Left lung (tissue), 4 donors: ENCODE measurements at regions not wholly inside any gene's neighbourhood (a gene's known extent, or its start where the extent isn't known, plus 50 kb on each side); places are given as distances from the start of the nearest gene placed in this dataset.

Experiments used
- ATAC-seq: fragments of 200-7000 bp; cut with Tn5 transposase; one replicate; pipeline ENCODE4 v1.9.1; 2020; ENCODE audit warnings: moderate library complexity
- DNase-seq, 4 donors: peaks; one replicate each; pipeline ENCODE4 v3.0.0-alpha.2; 2013 to 2020
- H3K27ac ChIP-seq, 2 donors: fragments of 200-600 bp; sonication (generic) in 1 of 2; one replicate each; pipeline versions ENCODE4 v1.5.0 to v1.8.0; 2020 to 2021
- H3K27me3 ChIP-seq, 2 donors: fragments of 200-600 bp; sonication (generic) in 1 of 2; one replicate each; pipeline versions ENCODE4 v1.5.0 to v1.8.0; 2020 to 2021
- H3K36me3 ChIP-seq, 2 donors: fragments of 200-600 bp; sonication (generic) in 1 of 2; one replicate each; pipeline versions ENCODE4 v1.5.0 to v1.8.0; 2020 to 2021
- H3K4me1 ChIP-seq, 2 donors: fragments of 200-600 bp; one replicate each; pipeline ENCODE4 v1.8.0; 2021
- H3K4me3 ChIP-seq, 2 donors: fragments of 200-600 bp; sonication (generic) in 1 of 2; one replicate each; pipeline versions ENCODE4 v1.5.0 to v1.8.0; 2020 to 2021; ENCODE audit warnings: mild to moderate bottlenecking in 1 of 2
- H3K9me3 ChIP-seq, 2 donors: fragments of 200-600 bp; sonication (generic) in 1 of 2; one replicate each; pipeline versions ENCODE4 v1.5.0 to v1.8.0; 2020 to 2021
- intact Hi-C, 2 donors: fragments of 100-400 bp; cut with DNase I; formaldehyde crosslinking; loops; one replicate each; pipeline versions ENCODE4 v1.11.2 to v1.14.2; 2022
- TF ChIP-seq, protein P1 (sequence below), 2 donors: fragments of 200-600 bp; sonication (generic) in 1 of 2; IDR thresholded peaks; one replicate each; pipeline versions ENCODE4 v1.5.0 to v1.8.0; 2021; ENCODE audit warnings: antibody characterized with exemption in 2 of 2
- donor health status: DM: no; HTN: yes; CAD: no.
- donor health status: DM: no; HTN: no; CAD: no.

DNA sequence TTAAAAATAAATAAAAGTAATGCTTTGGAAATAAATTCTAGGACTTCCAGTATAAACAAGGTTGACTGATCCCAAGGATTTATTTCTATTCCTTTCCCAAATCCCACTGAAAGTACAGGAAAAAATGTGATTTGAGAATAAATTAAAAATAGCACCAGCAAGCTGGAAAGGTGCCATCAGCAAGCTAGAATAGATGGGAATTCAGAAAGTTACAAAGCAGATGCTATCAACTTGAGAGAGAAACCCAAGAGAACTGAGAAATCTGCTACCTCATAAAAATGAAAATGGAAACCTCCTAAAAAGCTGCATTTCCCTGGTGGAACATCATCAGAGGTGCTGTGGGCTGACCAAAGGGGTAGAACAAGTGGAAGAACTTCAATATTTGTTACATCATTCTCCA is 148.6 kb upstream of the KCNJ3 start:
- TF ChIP-seq, protein P1, sequence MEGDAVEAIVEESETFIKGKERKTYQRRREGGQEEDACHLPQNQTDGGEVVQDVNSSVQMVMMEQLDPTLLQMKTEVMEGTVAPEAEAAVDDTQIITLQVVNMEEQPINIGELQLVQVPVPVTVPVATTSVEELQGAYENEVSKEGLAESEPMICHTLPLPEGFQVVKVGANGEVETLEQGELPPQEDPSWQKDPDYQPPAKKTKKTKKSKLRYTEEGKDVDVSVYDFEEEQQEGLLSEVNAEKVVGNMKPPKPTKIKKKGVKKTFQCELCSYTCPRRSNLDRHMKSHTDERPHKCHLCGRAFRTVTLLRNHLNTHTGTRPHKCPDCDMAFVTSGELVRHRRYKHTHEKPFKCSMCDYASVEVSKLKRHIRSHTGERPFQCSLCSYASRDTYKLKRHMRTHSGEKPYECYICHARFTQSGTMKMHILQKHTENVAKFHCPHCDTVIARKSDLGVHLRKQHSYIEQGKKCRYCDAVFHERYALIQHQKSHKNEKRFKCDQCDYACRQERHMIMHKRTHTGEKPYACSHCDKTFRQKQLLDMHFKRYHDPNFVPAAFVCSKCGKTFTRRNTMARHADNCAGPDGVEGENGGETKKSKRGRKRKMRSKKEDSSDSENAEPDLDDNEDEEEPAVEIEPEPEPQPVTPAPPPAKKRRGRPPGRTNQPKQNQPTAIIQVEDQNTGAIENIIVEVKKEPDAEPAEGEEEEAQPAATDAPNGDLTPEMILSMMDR (IDR thresholded peaks at IDR 0.05): no peak
- H3K27ac ChIP-seq: no peak overlapping the region
- H3K9me3 ChIP-seq: peaks cover 0 to 22% of the 10 kb centered on the region in 2 donors
- H3K27me3 ChIP-seq: no peaks in the 10 kb centered on the region
- H3K36me3 ChIP-seq: no peaks in the 10 kb centered on the region
- ATAC-seq (no peak), DNase-seq (no peak)
- intact Hi-C loops: no loop called here
- no peak overlapping the region for H3K4me3 ChIP-seq
- no peaks in the 10 kb centered on the region for H3K4me1 ChIP-seq

DNA sequence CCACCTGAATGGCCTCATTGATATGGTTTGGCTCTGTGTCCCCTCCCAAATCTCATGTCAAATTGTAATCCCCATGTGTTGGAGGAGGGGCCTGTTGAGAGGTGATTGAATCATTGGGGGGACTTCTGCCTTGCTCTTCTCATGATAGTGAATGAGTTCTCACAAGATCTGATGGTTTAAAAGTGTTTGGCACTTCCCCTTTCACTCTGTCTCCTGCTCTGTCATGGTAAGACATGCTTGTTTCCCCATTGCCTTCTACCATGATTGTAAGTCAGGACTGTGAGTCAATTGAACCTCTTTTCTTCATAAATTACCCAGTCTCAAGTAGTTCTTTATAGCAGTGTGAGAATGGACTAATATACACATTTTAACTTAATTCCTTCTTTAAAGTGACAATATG is 146.8 kb upstream of the KCNJ3 start:
- H3K4me1 ChIP-seq: no peaks in the 10 kb centered on the region
- ATAC-seq: no peak
- peaks cover 0 to 12% of the 10 kb centered on the region in 2 donors for H3K9me3 ChIP-seq
- no peak for DNase-seq
- intact Hi-C loops: no loop called here
- H3K4me3 ChIP-seq: no peak overlapping the region
- no peak overlapping the region for H3K27ac ChIP-seq
- no peaks in the 10 kb centered on the region for H3K36me3 ChIP-seq
- TF ChIP-seq, protein P1 (IDR thresholded peaks at IDR 0.05): no peak
- no peaks in the 10 kb centered on the region for H3K27me3 ChIP-seq

DNA sequence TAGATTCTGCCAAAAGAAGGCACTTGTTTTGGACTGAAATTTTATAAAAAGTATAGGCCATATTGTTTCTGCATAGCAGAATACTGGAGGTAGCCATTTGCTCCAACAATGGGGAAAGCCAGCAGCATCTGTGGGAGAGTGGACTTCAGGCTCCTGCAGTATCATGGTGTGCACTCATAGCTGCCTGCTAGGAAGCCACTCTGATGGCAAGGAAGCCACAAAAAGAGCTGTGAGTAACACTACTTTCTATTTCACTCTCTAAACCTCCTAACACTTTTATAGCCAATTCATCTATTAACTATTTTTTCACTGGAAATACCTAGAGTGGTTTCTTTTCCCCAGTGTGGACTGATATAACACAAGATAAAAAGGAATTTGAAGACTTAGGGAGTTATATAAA is 144.4 kb upstream of the KCNJ3 start:
- intact Hi-C loops: no loop called here
- Histone ChIP-seq H3K36me3 (no peaks in the 10 kb centered on the region), H3K27ac (no peak overlapping the region), H3K4me3 (no peak overlapping the region), H3K4me1 (no peaks in the 10 kb centered on the region), H3K27me3 (no peaks in the 10 kb centered on the region), H3K9me3 (peaks cover 0 to 3% of the 10 kb centered on the region in 2 donors)
- TF ChIP-seq, protein P1 (IDR thresholded peaks at IDR 0.05): no peak
- DNase-seq: no peak
- ATAC-seq: no peak

DNA sequence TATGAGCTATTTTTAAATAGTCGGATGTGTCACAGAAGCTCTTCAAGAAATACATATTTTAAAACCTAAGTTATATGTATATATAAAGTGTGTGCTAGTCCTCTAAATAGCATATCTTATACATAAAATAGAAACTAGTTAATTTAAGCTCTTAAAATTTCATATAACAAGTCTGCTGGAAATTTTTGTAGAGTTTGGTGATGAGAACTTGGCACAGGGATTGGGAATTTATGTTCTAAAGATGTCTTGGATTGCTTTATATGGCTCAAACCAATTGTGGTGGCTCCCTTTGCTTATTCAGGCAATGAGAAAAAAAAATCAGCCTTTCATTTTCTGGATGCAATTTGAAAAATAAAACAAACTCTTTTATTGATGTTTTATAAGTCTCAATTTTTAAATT is 142.8 kb upstream of the KCNJ3 start:
- Histone ChIP-seq H3K36me3 (no peaks in the 10 kb centered on the region), H3K9me3 (no peaks in the 10 kb centered on the region), H3K4me3 (no peak overlapping the region), H3K27me3 (no peaks in the 10 kb centered on the region), H3K4me1 (no peaks in the 10 kb centered on the region), H3K27ac (no peak overlapping the region)
- TF ChIP-seq, protein P1 (IDR thresholded peaks at IDR 0.05): no peak
- intact Hi-C loops: no loop called here
- DNase-seq (no peak), ATAC-seq (no peak)

DNA sequence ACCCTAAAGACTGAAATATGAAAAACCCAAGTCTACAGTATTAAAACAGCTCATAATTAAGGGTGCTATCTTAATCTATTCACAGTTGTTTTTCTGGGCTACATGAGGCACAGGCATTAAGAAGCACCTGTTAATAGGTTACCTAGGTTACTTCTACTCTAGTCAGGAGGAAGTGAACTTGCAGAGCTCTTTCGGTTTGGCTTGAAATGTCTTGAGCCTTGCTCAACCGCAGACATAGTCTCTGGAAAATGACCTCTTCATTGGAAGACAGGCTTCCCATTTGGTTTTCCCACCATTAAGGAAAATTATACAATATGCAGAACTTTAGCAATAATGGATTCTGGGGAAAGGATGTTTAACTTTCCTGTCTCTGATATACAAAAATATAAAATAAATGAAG is 142.3 kb upstream of the KCNJ3 start:
- intact Hi-C loops: no loop called here
- Histone ChIP-seq H3K4me1 (no peaks in the 10 kb centered on the region), H3K36me3 (no peaks in the 10 kb centered on the region), H3K4me3 (no peak overlapping the region), H3K9me3 (no peaks in the 10 kb centered on the region), H3K27me3 (no peaks in the 10 kb centered on the region), H3K27ac (no peak overlapping the region)
- DNase-seq (no peak), ATAC-seq (peak; percentile 92)
- TF ChIP-seq, protein P1 (IDR thresholded peaks at IDR 0.05): no peak
